HCT116 (cell line): ENCODE measurements at regions not wholly inside any gene's neighbourhood (a gene's known extent, or its start where the extent isn't known, plus 50 kb on each side); places are given as distances from the start of the nearest gene placed in this dataset.

Experiments
- ATAC-seq: fragments of 200-7000 bp; cut with Tn5 transposase; 2 replicates; pipeline ENCODE4 v1.9.1; 2020; ENCODE audit warnings: mild to moderate bottlenecking, moderate library complexity
- BruUV-seq: library from RNA; stranded (reverse); fragments of 400-500 nt; replicated peaks from 2 replicates; lab custom pipeline; 2021; lab: Mats Ljungman, UMichigan
- CTCF ChIA-PET: fragments of 300-600 bp; sonication (Branson Sonifier 250); formaldehyde crosslinking; loops from one replicate; lab custom pipeline; 2021; ENCODE audit warnings: antibody characterized with exemption; lab: Charles Lee
- POLR2A ChIA-PET: fragments of 300-600, 350-600 bp; sonication (Branson Sonifier 250); formaldehyde crosslinking; loops from one replicate; lab custom pipeline; 2021; ENCODE audit warnings: antibody characterized with exemption; lab: Charles Lee
- RAD21 ChIA-PET, 2 experiments: fragments of 300-600 bp; sonication (Branson Sonifier 250); formaldehyde crosslinking; loops; one replicate each; lab custom pipeline; 2023; ENCODE audit warnings: low total read pairs in 2 of 2; ENCODE audit not compliant: uncharacterized antibody in 2 of 2, unreplicated experiment in 2 of 2, low non-redundant PET in 1 of 2; lab: Charles Lee
- DNase-seq: peaks from one replicate; pipeline ENCODE4 v3.0.0-alpha.2; 2010; ENCODE audit warnings: low read depth, low spot score
- H2AFZ ChIP-seq: fragments of 200-600 bp; shearing (Covaris generic), sonication (generic); 2 replicates; pipeline ENCODE4 v1.6.1; 2017; ENCODE audit warnings: low read depth, mixed run types, mixed read lengths, antibody characterized with exemption, low read length; ENCODE audit not compliant: poor library complexity, severe bottlenecking
- H3K27ac ChIP-seq: 2 replicates; pipeline ENCODE4 v1.5.1; 2012; ENCODE audit warnings: low read depth, low read length
- H3K27me3 ChIP-seq: fragments of 200-600 bp; sonication (generic); 2 replicates; pipeline ENCODE4 v1.6.1; 2016; ENCODE audit warnings: mixed run types, low read length, mixed read lengths; ENCODE audit not compliant: insufficient read depth
- H3K36me3 ChIP-seq, 2 experiments: fragments of 200-500 bp in 1 of 2; fragments of 200-600 bp in 1 of 2; sonication (Bioruptor generic) in 1 of 2; sonication (generic) in 1 of 2; 2 replicates each; pipeline versions ENCODE4 v1.5.1 to v1.6.1; 2014 to 2016; ENCODE audit warnings: low read length in 2 of 2, inconsistent platforms in 1 of 2, mixed read lengths in 1 of 2, mixed run types in 1 of 2; ENCODE audit not compliant: insufficient read depth in 2 of 2, control insufficient read depth in 1 of 2
- H3K4me1 ChIP-seq, 2 experiments: fragments of 200-600 bp in 1 of 2; sonication (generic) in 1 of 2; 2 replicates each; pipeline versions ENCODE4 v1.5.1 to v1.6.1; 2012 to 2017; ENCODE audit warnings: low read length in 2 of 2, inconsistent platforms in 1 of 2, mild to moderate bottlenecking in 1 of 2, mixed read lengths in 1 of 2, mixed run types in 1 of 2, moderate library complexity in 1 of 2; ENCODE audit not compliant: insufficient read depth in 2 of 2, control insufficient read depth in 1 of 2
- H3K4me2 ChIP-seq: fragments of 200-600 bp; sonication (generic); 2 replicates; pipeline ENCODE4 v1.6.1; 2017; ENCODE audit warnings: mixed run types, low read length, mixed read lengths
- H3K4me3 ChIP-seq, 2 experiments: fragments of 200-600 bp in 1 of 2; sonication (generic) in 1 of 2; replicated peaks in 1 of 2; 2 replicates each; pipeline ENCODE4 v1.5.1; 2011 to 2016; ENCODE audit warnings: low read length in 2 of 2, control low read depth in 1 of 2, low read depth in 1 of 2, mild to moderate bottlenecking in 1 of 2, mixed read lengths in 1 of 2, mixed run types in 1 of 2
- H3K79me2 ChIP-seq: fragments of 200-600 bp; sonication (generic); 2 replicates; pipeline ENCODE4 v1.6.1; 2017; ENCODE audit warnings: mild to moderate bottlenecking, mixed run types, low read length, moderate library complexity, mixed read lengths; ENCODE audit not compliant: insufficient read depth
- H3K9ac ChIP-seq: fragments of 200-600 bp; sonication (generic); 2 replicates; pipeline ENCODE4 v1.6.1; 2016; ENCODE audit warnings: low read length, mixed read lengths
- H3K9me2 ChIP-seq: fragments of 200-600 bp; sonication (generic), shearing (Covaris generic); 2 replicates; pipeline ENCODE4 v1.6.1; 2017; ENCODE audit warnings: mixed run types, mild to moderate bottlenecking, moderate library complexity; ENCODE audit not compliant: insufficient read depth
- H3K9me3 ChIP-seq, 2 experiments: fragments of 200-500 bp in 1 of 2; fragments of 200-600 bp in 1 of 2; sonication (Bioruptor generic) in 1 of 2; sonication (generic) in 1 of 2; 2 replicates each; pipeline ENCODE4 v1.6.1; 2014 to 2017; ENCODE audit warnings: low read length in 2 of 2, mixed read lengths in 2 of 2, inconsistent platforms in 1 of 2, low read depth in 1 of 2, mild to moderate bottlenecking in 1 of 2, mixed run types in 1 of 2, moderate library complexity in 1 of 2; ENCODE audit not compliant: control insufficient read depth in 1 of 2, insufficient read depth in 1 of 2
- H4K20me1 ChIP-seq: fragments of 200-600 bp; sonication (generic), shearing (Covaris generic); 2 replicates; pipeline ENCODE4 v1.6.1; 2017; ENCODE audit warnings: mixed run types, mild to moderate bottlenecking, moderate library complexity; ENCODE audit not compliant: insufficient read depth
- CBX3 ChIP-seq: IDR thresholded peaks from 2 replicates; pipeline ENCODE4 v1.6.1; 2012; ENCODE audit warnings: low read depth
- EGR1 ChIP-seq: IDR thresholded peaks from 2 replicates; pipeline ENCODE4 v1.6.1; 2012; ENCODE audit warnings: low read depth
- EZH2 ChIP-seq: fragments of 200-600 bp; sonication (generic); IDR thresholded peaks from 2 replicates; pipeline ENCODE4 v1.6.1; 2017; ENCODE audit warnings: antibody characterized with exemption, mixed run types
- REST ChIP-seq: IDR thresholded peaks from 2 replicates; pipeline ENCODE4 v1.6.1; 2012; ENCODE audit warnings: low read depth
- SP1 ChIP-seq: IDR thresholded peaks from 2 replicates; pipeline ENCODE4 v1.6.1; 2012; ENCODE audit warnings: low read depth
- TCF7L2 ChIP-seq: IDR thresholded peaks from 2 replicates; pipeline ENCODE4 v1.7.0; 2011; ENCODE audit warnings: borderline replicate concordance, inconsistent platforms; ENCODE audit not compliant: insufficient read depth, insufficient read length; ENCODE audit errors: extremely low read depth
- intact Hi-C: fragments of 100-400 bp; cut with micrococcal nuclease; formaldehyde crosslinking; loops from 2 replicates; pipeline ENCODE4 v1.10.0; 2022

- BruUV-seq: no TSS peak
Observed at GRCh38 chr15:47944637-47945288, 176.0 kb upstream of the SLC24A5 start.

More at GRCh38 chr15:47944637-47945288, 176.0 kb upstream of the SLC24A5 start:
- Histone ChIP-seq H3K27ac (no peak overlapping the region), H3K4me2 (no peak overlapping the region), H2AFZ (no peak overlapping the region), H3K9me2 (no peaks in the 10 kb centered on the region), H3K9ac (no peak overlapping the region), H3K9me3 (peaks cover 4 to 33% of the 10 kb centered on the region in 2 experiments; a peak in 2 of 4 replicates), H3K4me1 (no peaks in the 10 kb centered on the region), H3K79me2 (no peaks in the 10 kb centered on the region), H3K27me3 (no peaks in the 10 kb centered on the region), H3K4me3 (no peak overlapping the region), H4K20me1 (no peaks in the 10 kb centered on the region), H3K36me3 (no peaks in the 10 kb centered on the region)
- POLR2A ChIA-PET: no interaction called here
- no peak for TF ChIP-seq EZH2
- TF ChIP-seq SP1: no peak
- TF ChIP-seq TCF7L2: no peak
- TF ChIP-seq CBX3: no peak
- TF ChIP-seq EGR1: no peak
- no peak for TF ChIP-seq REST
- no peak for ATAC-seq
- CTCF ChIA-PET: no interaction called here
- RAD21 ChIA-PET: no interaction called here
- intact Hi-C loops: no loop called here
- DNase-seq: no peak
